ENCODE measurements at regions not wholly inside any gene's neighbourhood (a gene's known extent, or its start where the extent isn't known, plus 50 kb on each side); places are given as distances from the start of the nearest gene placed in this dataset.

- dilution Hi-C loops (cut with HindIII; ENCODE audit: low sequenced_read_pairs, unreplicated experiment), result no loop called here
- CTCF ChIA-PET, result interaction anchor here (0.5 to 0.8 kb wide), 4 partner anchors 15 to 564 kb away, joined by 3 to 4 read pairs (median 4); no protein-coding TSS in a partner anchor
- Histone ChIP-seq H3K27me3 (ENCODE audit: control insufficient read depth, insufficient read depth, low read length) (peaks cover 2% of the 10 kb centered on the region; the same call in 1 of the 2 replicates), H4K20me1 (ENCODE audit: insufficient read depth, low read length) (no peaks in the 10 kb centered on the region), H3K9ac (ENCODE audit: low read depth, low read length) (no peak overlapping the region), H2AK5ac (ENCODE audit: low read depth, low read length) (no peak overlapping the region), H4K91ac (ENCODE audit: insufficient read depth, low read depth, low read length) (no peak overlapping the region), H3K4me2 (ENCODE audit: low read depth, low read length) (no peak overlapping the region), H2BK15ac (ENCODE audit: low read depth, low read length) (no peak overlapping the region), H2BK5ac (ENCODE audit: low read depth, low read length, poor library complexity, severe bottlenecking) (no peak overlapping the region), H3K36me3 (ENCODE audit: control insufficient read depth, insufficient read depth, low read length) (no peaks in the 10 kb centered on the region), H2BK20ac (ENCODE audit: low read depth, low read length) (no peak overlapping the region), H4K5ac (ENCODE audit: low read depth, low read length) (no peak overlapping the region), H3K9me3 (ENCODE audit: control insufficient read depth, insufficient read depth, low read length) (no peaks in the 10 kb centered on the region), H3K18ac (ENCODE audit: low read depth, low read length) (no peak overlapping the region), H3K79me1 (ENCODE audit: low read depth in 1 of 2, low read length in 2 of 2) (no peaks in the 10 kb centered on the region), H2BK120ac (ENCODE audit: low read depth, low read length) (no peak overlapping the region), H3K9me1 (ENCODE audit: insufficient read depth, low read length) (no peaks in the 10 kb centered on the region), H2AK9ac (replicated peaks; ENCODE audit: low read depth, low read length, poor library complexity) (no peak overlapping the region), H3K56ac (ENCODE audit: extremely low read depth, insufficient read depth, low read length) (no peak overlapping the region), H2AFZ (replicated peaks; ENCODE audit: low read length, poor library complexity) (no peak overlapping the region), H4K8ac (ENCODE audit: low read depth in 2 of 2, low read length in 2 of 2) (no peak overlapping the region), H3K14ac (replicated peaks; ENCODE audit: low read depth, low read length) (no peak overlapping the region), H3K4me3 (ENCODE audit: insufficient read depth, low read depth, low read length) (no peak overlapping the region), H3K27ac (ENCODE audit: insufficient read depth, low read length) (no peak overlapping the region), H3K23ac (ENCODE audit: low read depth, low read length) (no peak overlapping the region), H3K4ac (ENCODE audit: low read depth, low read length) (no peak overlapping the region), H3K4me1 (ENCODE audit: control insufficient read depth, insufficient read depth, low read length) (no peaks in the 10 kb centered on the region; the same call in 1 of the 2 replicates)
- DNase-seq (no peak), ATAC-seq (ENCODE audit: low read depth) (no peak)
- BruUV-seq (replicated peaks), result no TSS peak
- POLR2A ChIA-PET (ENCODE audit: unreplicated experiment), result no interaction called here
- in situ Hi-C loops (cut with MboI; ENCODE audit: low sequenced_read_pairs), result no loop called here
- WGBS, 2 experiments (ENCODE audit: extremely low coverage in 2 of 2, insufficient read length in 1 of 2), result no CpG with 5 or more reads among the region's 1 CpG
- TF ChIP-seq RCOR1 (IDR thresholded peaks at IDR 0.05; ENCODE audit: insufficient replicate concordance, low read length), result no peak
- TF ChIP-seq CTCF (conservative IDR thresholded peaks at IDR 0.05; ENCODE audit: low read depth, low read length), result no peak
- no peak for TF ChIP-seq MAZ (IDR thresholded peaks at IDR 0.05; ENCODE audit: borderline replicate concordance, low read depth, low read length)
- no peak for TF ChIP-seq FOS (IDR thresholded peaks at IDR 0.05; ENCODE audit: low read depth, low read length)
- intact Hi-C loops (cut with micrococcal nuclease), result no loop called here
Measured at GRCh38 chr20:10779911-10780310, 106.1 kb upstream of the JAG1 start.
